MG63 (cell line): ENCODE measurements at regions not wholly inside any gene's neighbourhood (a gene's known extent, or its start where the extent isn't known, plus 50 kb on each side); places are given as distances from the start of the nearest gene placed in this dataset.
"Not testable (repeated sequence)": the region's sequence is repeated elsewhere in the genome, so short reads cannot be mapped to it uniquely, and the experiment has no call there.

Experiments used
- DNase-seq: peaks from one replicate; pipeline ENCODE4 v3.0.0-alpha.2; 2020
- H3K27me3 ChIP-seq: fragments of 250-450 bp; sonication (Bioruptor Pico); 2 replicates; pipeline ENCODE4 v1.5.1; 2020; ENCODE audit warnings: mild to moderate bottlenecking, moderate library complexity
- H3K36me3 ChIP-seq: fragments of 250-450 bp; sonication (Bioruptor Pico); 2 replicates; pipeline ENCODE4 v1.5.1; 2020; ENCODE audit warnings: mild to moderate bottlenecking, moderate library complexity
- H3K4me3 ChIP-seq: fragments of 250-450 bp; sonication (Bioruptor Pico); 2 replicates; pipeline ENCODE4 v1.5.1; 2020; ENCODE audit warnings: mild to moderate bottlenecking, moderate library complexity
- H3K9me3 ChIP-seq: fragments of 250-450 bp; sonication (Bioruptor Pico); 2 replicates; pipeline ENCODE4 v1.5.1; 2020; ENCODE audit warnings: mild to moderate bottlenecking, moderate library complexity

GRCh38 chr6:118724211-118724610, 72.8 kb upstream of the CEP85L start:
- Histone ChIP-seq H3K9me3 (no peaks in the 10 kb centered on the region), H3K27me3 (no peaks in the 10 kb centered on the region), H3K36me3 (no peaks in the 10 kb centered on the region), H3K4me3 (no peak overlapping the region)
- DNase-seq: no peak

- H3K9me3 ChIP-seq: no peaks in the 10 kb centered on the region
- no peak overlapping the region for H3K4me3 ChIP-seq
- DNase-seq: peak; percentile 14
- no peaks in the 10 kb centered on the region for H3K27me3 ChIP-seq
- H3K36me3 ChIP-seq: no peaks in the 10 kb centered on the region
Measured at GRCh38 chr6:118722829-118723813, 71.7 kb upstream of the CEP85L start.

- H3K9me3 ChIP-seq: no peaks in the 10 kb centered on the region
- DNase-seq: no peak
- H3K36me3 ChIP-seq: no peaks in the 10 kb centered on the region
- no peaks in the 10 kb centered on the region for H3K27me3 ChIP-seq
- no peak overlapping the region for H3K4me3 ChIP-seq
Measured at GRCh38 chr6:118720125-118720473, 68.7 kb upstream of the CEP85L start.

- H3K36me3 ChIP-seq: no peaks in the 10 kb centered on the region
- DNase-seq: no peak
- no peaks in the 10 kb centered on the region for H3K9me3 ChIP-seq
- H3K4me3 ChIP-seq: no peak overlapping the region
- no peaks in the 10 kb centered on the region for H3K27me3 ChIP-seq
Measured at GRCh38 chr6:118719351-118720124, 68.1 kb upstream of the CEP85L start.

GRCh38 chr6:118718903-118719302, 67.5 kb upstream of the CEP85L start:
- H3K4me3 ChIP-seq: no peak overlapping the region

GRCh38 chr6:118718297-118718696, 66.9 kb upstream of the CEP85L start:
- H3K36me3 ChIP-seq: no peaks in the 10 kb centered on the region
- H3K4me3 ChIP-seq: no peak overlapping the region
- no peak for DNase-seq
- H3K27me3 ChIP-seq: no peaks in the 10 kb centered on the region
- no peaks in the 10 kb centered on the region for H3K9me3 ChIP-seq

More at GRCh38 chr6:118718903-118719302, 67.5 kb upstream of the CEP85L start:
- Histone ChIP-seq H3K27me3 (no peaks in the 10 kb centered on the region), H3K36me3 (no peaks in the 10 kb centered on the region), H3K9me3 (no peaks in the 10 kb centered on the region)
- no peak for DNase-seq

GRCh38 chr6:118717106-118717505, 65.7 kb upstream of the CEP85L start:
- no peak overlapping the region for H3K4me3 ChIP-seq
- DNase-seq: no peak
- H3K36me3 ChIP-seq: no peaks in the 10 kb centered on the region
- H3K9me3 ChIP-seq: no peaks in the 10 kb centered on the region
- H3K27me3 ChIP-seq: no peaks in the 10 kb centered on the region

- not testable (repeated sequence) for DNase-seq, H3K27me3 ChIP-seq, H3K4me3 ChIP-seq, H3K9me3 ChIP-seq, H3K36me3 ChIP-seq
Measured at GRCh38 chr6:118715907-118716306, 64.5 kb upstream of the CEP85L start.

- DNase-seq: no peak
- H3K27me3 ChIP-seq: no peaks in the 10 kb centered on the region
- H3K4me3 ChIP-seq: no peak overlapping the region
- no peaks in the 10 kb centered on the region for H3K9me3 ChIP-seq
- no peaks in the 10 kb centered on the region for H3K36me3 ChIP-seq
Measured at GRCh38 chr6:118715376-118715775, 64.0 kb upstream of the CEP85L start.

GRCh38 chr6:118714756-118715155, 63.4 kb upstream of the CEP85L start:
- DNase-seq: no peak
- no peaks in the 10 kb centered on the region for H3K9me3 ChIP-seq
- no peaks in the 10 kb centered on the region for H3K27me3 ChIP-seq
- H3K4me3 ChIP-seq: no peak overlapping the region
- H3K36me3 ChIP-seq: no peaks in the 10 kb centered on the region

GRCh38 chr6:118712969-118713368, 61.6 kb upstream of the CEP85L start:
- H3K4me3 ChIP-seq: no peak overlapping the region
- H3K9me3 ChIP-seq: no peaks in the 10 kb centered on the region
- no peaks in the 10 kb centered on the region for H3K27me3 ChIP-seq
- no peak for DNase-seq
- H3K36me3 ChIP-seq: no peaks in the 10 kb centered on the region

- no peak for DNase-seq
- H3K9me3 ChIP-seq: no peaks in the 10 kb centered on the region
Measured at GRCh38 chr6:118710616-118711015, 59.2 kb upstream of the CEP85L start.

GRCh38 chr6:118709859-118710350, 58.5 kb upstream of the CEP85L start:
- H3K4me3 ChIP-seq: peak overlapping the region; percentile 38
- DNase-seq: peak; percentile 38

More at GRCh38 chr6:118710616-118711015, 59.2 kb upstream of the CEP85L start:
- no peaks in the 10 kb centered on the region for H3K36me3 ChIP-seq
- no peaks in the 10 kb centered on the region for H3K27me3 ChIP-seq
- no peak overlapping the region for H3K4me3 ChIP-seq

GRCh38 chr6:118708744-118709143, 57.4 kb upstream of the CEP85L start:
- Histone ChIP-seq H3K36me3 (no peaks in the 10 kb centered on the region), H3K27me3 (no peaks in the 10 kb centered on the region), H3K9me3 (no peaks in the 10 kb centered on the region), H3K4me3 (peak overlapping the region; percentile 38)
- DNase-seq: no peak

More at GRCh38 chr6:118709859-118710350, 58.5 kb upstream of the CEP85L start:
- Histone ChIP-seq H3K27me3 (no peaks in the 10 kb centered on the region), H3K36me3 (no peaks in the 10 kb centered on the region), H3K9me3 (no peaks in the 10 kb centered on the region)

GRCh38 chr6:118708055-118708454, 56.7 kb upstream of the CEP85L start:
- DNase-seq: no peak
- Histone ChIP-seq H3K4me3 (peak overlapping the region; percentile 38), H3K9me3 (no peaks in the 10 kb centered on the region)

GRCh38 chr6:118706702-118707101, 55.3 kb upstream of the CEP85L start:
- no peak for DNase-seq
- Histone ChIP-seq H3K9me3 (no peaks in the 10 kb centered on the region), H3K4me3 (no peak overlapping the region), H3K27me3 (no peaks in the 10 kb centered on the region), H3K36me3 (no peaks in the 10 kb centered on the region)

More at GRCh38 chr6:118708055-118708454, 56.7 kb upstream of the CEP85L start:
- Histone ChIP-seq H3K27me3 (no peaks in the 10 kb centered on the region), H3K36me3 (no peaks in the 10 kb centered on the region)
